PC-3 (cell line): ENCODE measurements at regions not wholly inside any gene's neighbourhood (a gene's known extent, or its start where the extent isn't known, plus 50 kb on each side); places are given as distances from the start of the nearest gene placed in this dataset.

ENCODE experiments used
- EZH2 ChIP-seq: fragments of 300-600 bp; sonication (generic); IDR thresholded peaks from one replicate; pipeline ENCODE4 v1.6.1; 2017; ENCODE audit warnings: antibody characterized with exemption, mild to moderate bottlenecking, low read length; ENCODE audit not compliant: unreplicated experiment
- EZH2phosphoT487 ChIP-seq: fragments of 300-600 bp; sonication (generic); IDR thresholded peaks from 2 replicates; pipeline ENCODE4 v1.6.1; 2018; ENCODE audit warnings: mild to moderate bottlenecking, antibody characterized with exemption, low read length, borderline replicate concordance
- TF ChIP-seq, protein P1 (sequence below): fragments of 300-600 bp; sonication (generic); conservative IDR thresholded peaks from 2 replicates; pipeline ENCODE4 v1.5.1; 2017; ENCODE audit warnings: antibody characterized with exemption, low read depth, mild to moderate bottlenecking, low read length

DNA sequence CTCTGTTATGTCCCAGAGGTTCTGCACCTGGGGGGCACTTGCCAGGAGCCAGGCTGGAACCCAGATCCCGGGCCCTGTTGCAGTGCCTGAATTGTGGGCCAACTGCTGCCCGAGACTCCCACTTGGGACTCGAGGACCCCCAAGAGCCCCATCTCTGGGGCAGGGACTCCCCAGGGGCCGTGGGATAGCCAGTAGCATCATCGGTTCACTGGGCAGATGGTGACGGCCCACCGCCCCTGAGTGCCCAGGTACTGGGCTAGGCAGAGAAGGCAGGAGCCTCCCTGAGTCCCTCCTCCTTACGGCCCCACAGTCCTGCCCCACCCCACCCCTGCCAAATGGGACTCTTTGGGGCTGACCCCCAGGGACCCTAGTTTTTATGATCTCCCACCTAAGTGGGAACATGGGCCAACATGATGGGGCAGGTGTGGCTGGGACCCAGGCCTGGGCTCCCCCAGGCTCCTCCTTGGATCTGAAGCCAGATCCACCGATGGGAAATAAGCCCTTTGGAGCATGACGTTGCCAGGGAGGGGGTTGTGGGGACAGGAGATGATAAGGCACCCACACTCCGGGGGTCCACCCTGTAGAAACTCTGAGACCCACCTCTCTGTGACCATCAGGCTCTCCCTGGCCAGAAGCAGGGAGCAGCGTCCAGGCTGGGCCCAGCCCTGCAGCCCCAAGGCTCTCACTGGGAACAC is 94.5 kb upstream of the FGF3 start:
- TF ChIP-seq, protein P1, sequence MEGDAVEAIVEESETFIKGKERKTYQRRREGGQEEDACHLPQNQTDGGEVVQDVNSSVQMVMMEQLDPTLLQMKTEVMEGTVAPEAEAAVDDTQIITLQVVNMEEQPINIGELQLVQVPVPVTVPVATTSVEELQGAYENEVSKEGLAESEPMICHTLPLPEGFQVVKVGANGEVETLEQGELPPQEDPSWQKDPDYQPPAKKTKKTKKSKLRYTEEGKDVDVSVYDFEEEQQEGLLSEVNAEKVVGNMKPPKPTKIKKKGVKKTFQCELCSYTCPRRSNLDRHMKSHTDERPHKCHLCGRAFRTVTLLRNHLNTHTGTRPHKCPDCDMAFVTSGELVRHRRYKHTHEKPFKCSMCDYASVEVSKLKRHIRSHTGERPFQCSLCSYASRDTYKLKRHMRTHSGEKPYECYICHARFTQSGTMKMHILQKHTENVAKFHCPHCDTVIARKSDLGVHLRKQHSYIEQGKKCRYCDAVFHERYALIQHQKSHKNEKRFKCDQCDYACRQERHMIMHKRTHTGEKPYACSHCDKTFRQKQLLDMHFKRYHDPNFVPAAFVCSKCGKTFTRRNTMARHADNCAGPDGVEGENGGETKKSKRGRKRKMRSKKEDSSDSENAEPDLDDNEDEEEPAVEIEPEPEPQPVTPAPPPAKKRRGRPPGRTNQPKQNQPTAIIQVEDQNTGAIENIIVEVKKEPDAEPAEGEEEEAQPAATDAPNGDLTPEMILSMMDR = no peak
- TF ChIP-seq EZH2phosphoT487 (no peak), EZH2 (no peak)
